Left ventricle myocardium inferior (tissue), 1 donor: ENCODE measurements at regions not wholly inside any gene's neighbourhood (a gene's known extent, or its start where the extent isn't known, plus 50 kb on each side); places are given as distances from the start of the nearest gene placed in this dataset.

Experiments
- DNase-seq: peaks from one replicate; pipeline ENCODE4 v3.0.0-alpha.2; 2020
- H3K27ac ChIP-seq: fragments of 200-600 bp; replicated peaks from 2 replicates; pipeline ENCODE4 v1.8.0; 2021
- H3K27me3 ChIP-seq: fragments of 200-600 bp; 2 replicates; pipeline ENCODE4 v1.8.0; 2021; ENCODE audit warnings: low read depth
- H3K36me3 ChIP-seq: fragments of 200-600 bp; 2 replicates; pipeline ENCODE4 v1.8.0; 2021
- H3K4me1 ChIP-seq: fragments of 200-600 bp; 2 replicates; pipeline ENCODE4 v1.8.0; 2021
- H3K4me3 ChIP-seq: fragments of 200-600 bp; 2 replicates; pipeline ENCODE4 v1.8.0; 2021; ENCODE audit warnings: mild to moderate bottlenecking, moderate library complexity
- H3K9me3 ChIP-seq: fragments of 200-600 bp; replicated peaks from 2 replicates; pipeline ENCODE4 v1.8.0; 2021
- CTCF ChIP-seq: fragments of 200-600 bp; IDR thresholded peaks from 2 replicates; pipeline ENCODE4 v1.8.0; 2021; ENCODE audit warnings: antibody characterized with exemption, mild to moderate bottlenecking, borderline replicate concordance
- intact Hi-C: fragments of 100-400 bp; cut with micrococcal nuclease; formaldehyde crosslinking; loops from one replicate; pipeline ENCODE4 v1.11.0; 2022
- donor health status: DM: no; HTN: yes; CAD: no; lungs with severe emphysema.

DNA sequence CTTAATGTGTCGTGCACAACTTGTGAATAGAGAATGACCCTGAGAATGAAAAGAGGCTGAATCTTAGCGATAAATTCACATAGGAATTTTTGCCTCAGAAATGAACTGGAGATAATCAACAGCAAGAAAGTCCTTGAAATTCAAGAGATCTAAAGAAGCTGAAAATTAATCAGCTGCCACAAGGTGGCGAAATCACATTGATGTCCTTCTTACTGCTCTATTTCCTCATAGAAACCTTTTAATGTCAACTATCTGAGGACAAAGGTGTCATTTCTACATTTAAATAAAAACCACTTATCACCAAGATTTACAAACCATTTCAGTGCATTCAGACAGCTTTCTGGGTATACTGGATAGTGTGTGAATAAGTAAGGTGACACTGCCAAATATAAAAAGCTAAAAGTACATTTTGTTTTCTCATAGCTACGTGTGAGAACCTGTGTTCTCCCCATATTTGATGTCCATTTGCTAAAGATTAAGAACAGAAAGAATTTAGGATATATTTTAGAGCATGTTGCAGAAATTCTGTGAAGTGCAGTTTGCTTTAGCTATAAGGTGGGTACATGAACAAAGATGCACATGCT lies 485.3 kb upstream of the PTBP2 start:
- no peaks in the 10 kb centered on the region for H3K4me1 ChIP-seq
- H3K27ac ChIP-seq = no peak overlapping the region
- peak; percentile 64 for TF ChIP-seq CTCF
- no peaks in the 10 kb centered on the region for H3K27me3 ChIP-seq
- H3K4me3 ChIP-seq = no peak overlapping the region
- intact Hi-C loops = no loop called here
- no peak for DNase-seq
- H3K9me3 ChIP-seq = no peaks in the 10 kb centered on the region
- H3K36me3 ChIP-seq = no peaks in the 10 kb centered on the region

- TF ChIP-seq CTCF = no peak
- intact Hi-C loops = no loop called here
- no peaks in the 10 kb centered on the region for H3K9me3 ChIP-seq
Measured at GRCh38 chr1:96238426-96238825, 483.2 kb upstream of the PTBP2 start.

DNA sequence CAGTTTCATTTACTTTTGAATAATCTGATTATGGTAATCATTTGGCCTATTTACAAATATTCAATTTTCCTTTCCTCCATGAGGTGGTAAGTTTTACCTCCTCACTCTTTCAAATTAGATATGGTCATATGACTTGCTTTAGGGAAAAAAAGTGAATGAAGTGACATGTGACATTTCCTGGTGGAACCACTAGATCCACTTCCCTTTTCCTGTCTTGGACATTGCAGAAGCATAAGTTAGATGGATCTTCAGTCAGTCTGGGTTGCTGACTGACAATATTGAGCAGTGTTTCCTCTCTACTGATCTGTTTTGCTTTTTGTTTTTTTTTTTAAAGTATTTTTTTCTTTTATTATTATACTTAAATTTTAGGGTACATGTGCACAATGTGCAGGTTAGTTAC lies 481.1 kb upstream of the PTBP2 start:
- intact Hi-C loops = no loop called here
- H3K4me1 ChIP-seq = no peaks in the 10 kb centered on the region

More at GRCh38 chr1:96238426-96238825, 483.2 kb upstream of the PTBP2 start:
- no peak overlapping the region for H3K27ac ChIP-seq
- no peaks in the 10 kb centered on the region for H3K4me1 ChIP-seq
- H3K27me3 ChIP-seq = no peaks in the 10 kb centered on the region
- no peaks in the 10 kb centered on the region for H3K36me3 ChIP-seq
- no peak for DNase-seq
- no peak overlapping the region for H3K4me3 ChIP-seq

DNA sequence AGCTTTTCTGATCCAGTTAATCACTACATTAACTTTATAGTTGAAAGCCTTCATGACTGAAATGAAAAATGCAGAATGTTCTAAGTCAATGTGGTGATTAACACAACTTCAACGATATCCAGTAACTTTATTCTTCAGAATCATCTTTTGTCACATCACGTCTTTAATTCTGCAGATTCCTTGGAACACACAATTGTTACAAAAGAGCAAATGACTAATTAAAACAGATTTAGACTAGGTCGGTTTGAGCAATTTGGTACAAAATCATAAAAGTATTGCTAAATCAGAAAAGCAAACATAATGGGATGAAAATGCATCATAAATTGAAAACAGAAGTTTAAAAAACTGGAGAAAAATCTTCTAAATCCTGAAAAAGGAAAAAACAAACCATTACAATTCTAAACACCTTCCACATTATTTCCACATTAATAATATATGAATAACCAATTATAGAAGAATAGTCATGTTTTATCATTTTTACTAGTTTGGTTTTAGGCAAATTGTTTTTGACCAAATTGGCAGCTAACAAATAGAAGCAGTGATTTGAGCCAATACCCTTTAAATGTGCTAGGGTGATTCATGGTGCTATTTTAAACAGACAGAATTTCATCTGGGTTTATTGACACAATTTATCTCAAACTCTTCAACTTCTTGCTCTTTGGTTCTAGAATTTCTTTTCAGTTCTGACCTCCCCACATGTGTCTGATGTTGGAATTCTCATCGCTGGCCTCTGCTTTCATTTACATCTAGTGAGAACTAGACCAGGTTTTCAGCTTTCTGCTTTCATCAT lies 468.1 kb upstream of the PTBP2 start:
- no peak for DNase-seq
- intact Hi-C loops = no loop called here
- no peaks in the 10 kb centered on the region for H3K27me3 ChIP-seq
- H3K4me1 ChIP-seq = no peaks in the 10 kb centered on the region
- H3K27ac ChIP-seq = no peak overlapping the region
- H3K36me3 ChIP-seq = no peaks in the 10 kb centered on the region
- no peak overlapping the region for H3K4me3 ChIP-seq
- no peaks in the 10 kb centered on the region for H3K9me3 ChIP-seq
- no peak for TF ChIP-seq CTCF

More for the DNA sequence above, 481.1 kb upstream of the PTBP2 start:
- Histone ChIP-seq H3K27me3 (no peaks in the 10 kb centered on the region), H3K36me3 (no peaks in the 10 kb centered on the region), H3K9me3 (no peaks in the 10 kb centered on the region), H3K27ac (no peak overlapping the region), H3K4me3 (no peak overlapping the region)
- no peak for DNase-seq
- no peak for TF ChIP-seq CTCF

DNA sequence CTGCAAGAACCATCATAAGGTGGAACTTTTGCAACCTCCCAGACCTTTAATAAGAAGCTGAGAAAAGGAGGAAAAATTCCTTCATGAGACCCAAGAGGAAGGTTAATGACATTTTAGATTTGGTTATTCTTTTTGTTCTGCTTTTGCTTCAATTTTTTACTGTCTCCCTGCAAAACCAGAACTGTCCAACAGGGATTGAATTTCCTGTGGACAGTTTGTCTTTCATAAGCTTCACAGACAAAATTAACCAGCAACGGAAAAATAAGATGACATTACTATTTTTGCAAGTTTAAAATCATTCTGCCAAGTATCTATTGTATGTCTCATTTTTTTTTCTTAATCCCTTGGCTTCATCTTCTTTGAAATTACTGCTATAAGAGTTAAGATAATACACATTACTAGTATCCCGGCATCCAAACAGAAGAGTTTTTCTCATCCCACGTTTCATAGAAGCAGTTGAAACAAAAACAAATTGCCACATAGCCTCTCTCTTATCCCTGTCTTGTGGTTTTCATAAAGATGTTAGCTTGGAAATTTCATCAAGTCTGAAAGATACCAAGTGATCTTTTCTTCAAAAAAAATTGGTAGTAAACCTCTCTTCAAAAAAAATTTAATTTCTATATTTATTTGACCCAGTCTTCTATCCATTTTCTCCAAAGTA lies 465.3 kb upstream of the PTBP2 start:
- no peak for TF ChIP-seq CTCF
- Histone ChIP-seq H3K4me3 (no peak overlapping the region), H3K9me3 (no peaks in the 10 kb centered on the region), H3K27ac (no peak overlapping the region), H3K4me1 (no peaks in the 10 kb centered on the region), H3K27me3 (no peaks in the 10 kb centered on the region), H3K36me3 (no peaks in the 10 kb centered on the region)
- DNase-seq = no peak
- intact Hi-C loops = no loop called here
